ENCODE measurements at regions not wholly inside any gene's neighbourhood (a gene's known extent, or its start where the extent isn't known, plus 50 kb on each side); places are given as distances from the start of the nearest gene placed in this dataset.

- FAIRE-seq (no peak), DNase-seq (ENCODE audit: low read depth, low spot score) (no peak)
- CTCF ChIA-PET = no interaction called here
- H3K9me3 ChIP-seq (replicated peaks; ENCODE audit: control insufficient read depth, insufficient read depth, low read length) = no peaks in the 10 kb centered on the region
- H4K20me1 ChIP-seq (replicated peaks; ENCODE audit: control insufficient read depth, extremely low read depth, insufficient read depth, low read length) = no peaks in the 10 kb centered on the region
- H3K27me3 ChIP-seq (ENCODE audit: control insufficient read depth in 2 of 2, insufficient read depth in 2 of 2, low read length in 2 of 2) = no peaks in the 10 kb centered on the region
- TF ChIP-seq GATA2 (IDR thresholded peaks at IDR 0.05; ENCODE audit: insufficient read depth, insufficient read length, low read depth, low read length) (no peak), POLR2AphosphoS5 (IDR thresholded peaks at IDR 0.05; ENCODE audit: insufficient read depth, low read depth, low read length) (no peak), EZH2 (IDR thresholded peaks at IDR 0.05; ENCODE audit: borderline replicate concordance, low read depth, low read length, severe bottlenecking) (no peak), MAX (IDR thresholded peaks at IDR 0.05; ENCODE audit: insufficient read depth, insufficient read length) (no peak), POLR2A (IDR thresholded peaks at IDR 0.05; ENCODE audit: low read depth, low read length) (no peak), MYC (IDR thresholded peaks at IDR 0.05; ENCODE audit: low read depth, low read length) (no peak), JUN (IDR thresholded peaks at IDR 0.05; ENCODE audit: borderline replicate concordance, insufficient read depth, insufficient read length, low read depth) (no peak), CTCF (IDR thresholded peaks at IDR 0.05; ENCODE audit: extremely low read depth in 1 of 2, insufficient read depth in 1 of 2, low read depth in 1 of 2, low read length in 2 of 2) (no peak), FOS (IDR thresholded peaks at IDR 0.05; ENCODE audit: borderline replicate concordance, insufficient read depth, low read length) (no peak)
- no peak overlapping the region for H3K4me3 ChIP-seq (replicated peaks in 1 of 3; ENCODE audit: insufficient read depth in 1 of 3, low read depth in 1 of 3, low read length in 3 of 3)
- BruUV-seq (replicated peaks) = no TSS peak
- POLR2A ChIA-PET = no interaction called here
- no peak overlapping the region for H2AFZ ChIP-seq (ENCODE audit: low read depth, low read length)
- no peaks in the 10 kb centered on the region for H3K4me1 ChIP-seq (ENCODE audit: control insufficient read depth, extremely low read depth, insufficient read depth, low read length)
- no peak overlapping the region for H3K4me2 ChIP-seq (ENCODE audit: insufficient read depth, low read length)
- no peaks in the 10 kb centered on the region for H3K9me1 ChIP-seq (replicated peaks; ENCODE audit: control insufficient read depth, extremely low read depth, insufficient read depth, low read length)
- intact Hi-C loops (cut with micrococcal nuclease) (no loop called here), dilution Hi-C loops (cut with MboI; ENCODE audit: extremely low pct_ligation_motif_present, low sequenced_read_pairs) (no loop called here)
- H3K27ac ChIP-seq (ENCODE audit: insufficient read depth, low read depth, low read length) = no peak overlapping the region
- H3K36me3 ChIP-seq (ENCODE audit: control insufficient read depth in 2 of 2, extremely low read depth in 1 of 2, insufficient read depth in 2 of 2, low read length in 2 of 2) = no peaks in the 10 kb centered on the region
- H3K79me2 ChIP-seq (ENCODE audit: control insufficient read depth, insufficient read depth, low read length) = no peaks in the 10 kb centered on the region
- H3K9ac ChIP-seq (replicated peaks; ENCODE audit: extremely low read depth, insufficient read depth, low read length) = no peak overlapping the region
These were observed 180.9 kb upstream of the SPTLC3 start for GRCh38 chr20:12827816-12828385.
